Fibroblast of pulmonary artery (primary cell): ENCODE measurements at regions not wholly inside any gene's neighbourhood (a gene's known extent, or its start where the extent isn't known, plus 50 kb on each side); places are given as distances from the start of the nearest gene placed in this dataset.
"Not testable (repeated sequence)": the region's sequence is repeated elsewhere in the genome, so short reads cannot be mapped to it uniquely, and the experiment has no call there.

Source experiments
- DNase-seq: peaks from one replicate; pipeline ENCODE4 v3.0.0-alpha.2; 2010; ENCODE audit warnings: low read depth
- H3K4me3 ChIP-seq: replicated peaks from 2 replicates; pipeline ENCODE4 v1.5.1; 2011; ENCODE audit warnings: low read depth, mild to moderate bottlenecking, control low read depth, low read length, moderate library complexity
- CTCF ChIP-seq: IDR thresholded peaks from 2 replicates; pipeline ENCODE4 v1.5.1; 2011; ENCODE audit warnings: mild to moderate bottlenecking, control low read depth, low read length, inconsistent platforms; ENCODE audit errors: missing control alignments

GRCh38 chr4:186855111-186855510, 131.5 kb upstream of the FAT1 start:
- no peak for DNase-seq
- TF ChIP-seq CTCF: no peak
- no peak overlapping the region for H3K4me3 ChIP-seq

DNA sequence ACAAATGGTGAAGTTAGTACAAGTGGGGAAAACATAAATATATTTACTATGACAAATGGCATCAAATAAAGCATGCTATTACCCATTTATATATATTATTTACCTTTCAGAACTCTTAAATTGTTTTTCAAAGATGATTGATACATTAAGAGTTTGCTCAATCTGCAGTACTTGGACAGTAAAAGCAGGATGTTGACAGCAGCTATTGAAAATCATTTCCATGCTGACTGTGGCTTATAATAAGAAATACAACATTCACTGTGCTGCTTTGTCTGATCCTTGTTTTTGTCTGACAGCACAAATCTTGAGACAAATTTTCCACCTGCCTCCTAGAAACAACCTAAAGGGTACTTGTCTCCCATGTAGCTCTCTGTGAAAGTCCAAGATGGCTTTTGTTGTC, 134.1 kb upstream of the FAT1 start:
- H3K4me3 ChIP-seq: no peak overlapping the region
- TF ChIP-seq CTCF: no peak
- DNase-seq: no peak

DNA sequence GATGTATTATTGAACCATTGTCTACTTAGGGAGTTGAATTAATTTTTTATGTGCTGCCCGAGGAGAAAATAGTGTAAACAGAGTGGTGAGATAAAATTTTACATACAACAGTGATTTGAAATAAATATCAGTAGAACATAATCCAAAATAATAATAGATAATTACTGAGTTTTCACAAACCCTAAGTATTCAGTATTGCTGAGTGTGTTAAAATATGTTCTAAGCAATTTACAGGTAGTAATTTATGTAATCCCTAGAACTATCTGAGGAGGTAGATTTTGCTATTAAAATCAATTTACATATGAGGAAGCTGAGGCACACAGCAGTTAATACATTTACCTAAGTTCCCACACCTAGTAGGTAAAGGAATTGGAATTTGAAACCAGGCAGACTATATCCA, 134.7 kb upstream of the FAT1 start:
- H3K4me3 ChIP-seq: no peak overlapping the region
- no peak for TF ChIP-seq CTCF
- DNase-seq: no peak

GRCh38 chr4:186859420-186859819, 135.8 kb upstream of the FAT1 start:
- no peak for DNase-seq
- H3K4me3 ChIP-seq: no peak overlapping the region
- TF ChIP-seq CTCF: no peak

GRCh38 chr4:186861317-186861716, 137.7 kb upstream of the FAT1 start:
- DNase-seq: no peak
- TF ChIP-seq CTCF: no peak
- H3K4me3 ChIP-seq: no peak overlapping the region

DNA sequence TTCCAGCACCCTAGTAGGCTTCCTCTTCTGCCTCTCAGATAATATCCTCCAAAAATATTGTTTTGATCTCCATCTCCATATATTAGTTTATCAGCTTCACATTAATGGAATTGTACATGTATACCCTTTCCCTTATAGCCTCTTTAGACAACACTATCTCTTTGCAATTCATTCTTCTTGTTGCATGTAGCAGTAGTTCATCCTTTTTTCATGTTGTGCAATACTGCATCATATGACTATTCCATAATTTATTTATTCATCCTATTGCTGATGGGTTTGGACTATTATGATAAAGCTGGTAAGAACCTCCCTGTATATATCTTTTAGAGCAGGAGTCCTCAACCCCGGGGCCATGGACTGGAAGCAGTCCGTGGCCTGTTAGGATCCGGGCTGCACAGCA, 148.2 kb upstream of the FAT1 start:
- H3K4me3 ChIP-seq: no peak overlapping the region
- no peak for DNase-seq
- no peak for TF ChIP-seq CTCF

GRCh38 chr4:186873095-186873494, 149.4 kb upstream of the FAT1 start:
- H3K4me3 ChIP-seq, DNase-seq: not testable (repeated sequence)

DNA sequence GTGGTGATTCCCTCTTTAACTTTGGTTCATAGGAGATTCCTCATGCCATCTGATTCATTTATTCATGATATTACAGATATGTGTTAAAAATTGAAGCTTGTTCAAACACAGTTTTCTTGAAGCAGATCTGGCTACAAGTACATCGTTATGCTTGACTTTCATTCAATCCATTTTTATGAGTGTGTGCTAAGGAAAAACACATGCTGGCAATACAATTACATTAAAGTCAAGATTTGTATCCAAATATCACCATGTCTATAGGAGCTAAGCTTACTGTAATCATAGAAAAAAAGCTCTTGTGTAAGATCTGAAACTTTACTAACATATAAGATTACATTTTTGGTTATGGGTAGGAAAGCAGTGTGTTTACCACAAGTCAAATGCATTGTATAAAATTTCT, 151.8 kb upstream of the FAT1 start:
- H3K4me3 ChIP-seq: no peak overlapping the region
- no peak for TF ChIP-seq CTCF
- DNase-seq: no peak
